Lower leg skin (tissue), 4 donors: ENCODE measurements at regions not wholly inside any gene's neighbourhood (a gene's known extent, or its start where the extent isn't known, plus 50 kb on each side); places are given as distances from the start of the nearest gene placed in this dataset.

Source experiments
- DNase-seq, 2 donors: peaks; one replicate each; pipeline ENCODE4 v3.0.0-alpha.2; 2019; ENCODE audit warnings: low spot score in 2 of 2
- H3K4me3 ChIP-seq: fragments of 200-600 bp; sonication (generic); 2 replicates; pipeline ENCODE4 v1.5.1; 2017; ENCODE audit warnings: mild to moderate bottlenecking, low read depth; ENCODE audit not compliant: poor library complexity, severe bottlenecking
- POLR2A ChIP-seq, 2 donors: fragments of 450-650 bp; IDR thresholded peaks; one replicate each; pipeline ENCODE4 v1.6.1; 2016 to 2017; ENCODE audit warnings: antibody characterized with exemption in 2 of 2, mild to moderate bottlenecking in 1 of 2, moderate library complexity in 1 of 2
- WGBS, 2 donors: methylation state at CpG; one replicate each; pipeline ENCODE4 v1.1.5; 2018; 5-methylcytosine and 5-hydroxymethylcytosine counted together
- intact Hi-C: fragments of 100-400 bp; cut with DNase I; formaldehyde crosslinking; loops from one replicate; pipeline ENCODE4 v1.15.0; 2023; ENCODE audit warnings: low total_unique reads
- TF ChIP-seq, protein P1 (sequence below), 3 donors: fragments of 450-650 bp; IDR thresholded peaks; one replicate each; pipeline ENCODE4 v1.5.1; 2016; ENCODE audit warnings: antibody characterized with exemption in 3 of 3, mild to moderate bottlenecking in 3 of 3, moderate library complexity in 2 of 3

GRCh38 chr15:47824147-47824546 is 106.8 kb downstream of the SEMA6D start:
- H3K4me3 ChIP-seq = no peak overlapping the region
- DNase-seq = peak in 1 of 2 donors; percentile 44
- TF ChIP-seq, protein P1, sequence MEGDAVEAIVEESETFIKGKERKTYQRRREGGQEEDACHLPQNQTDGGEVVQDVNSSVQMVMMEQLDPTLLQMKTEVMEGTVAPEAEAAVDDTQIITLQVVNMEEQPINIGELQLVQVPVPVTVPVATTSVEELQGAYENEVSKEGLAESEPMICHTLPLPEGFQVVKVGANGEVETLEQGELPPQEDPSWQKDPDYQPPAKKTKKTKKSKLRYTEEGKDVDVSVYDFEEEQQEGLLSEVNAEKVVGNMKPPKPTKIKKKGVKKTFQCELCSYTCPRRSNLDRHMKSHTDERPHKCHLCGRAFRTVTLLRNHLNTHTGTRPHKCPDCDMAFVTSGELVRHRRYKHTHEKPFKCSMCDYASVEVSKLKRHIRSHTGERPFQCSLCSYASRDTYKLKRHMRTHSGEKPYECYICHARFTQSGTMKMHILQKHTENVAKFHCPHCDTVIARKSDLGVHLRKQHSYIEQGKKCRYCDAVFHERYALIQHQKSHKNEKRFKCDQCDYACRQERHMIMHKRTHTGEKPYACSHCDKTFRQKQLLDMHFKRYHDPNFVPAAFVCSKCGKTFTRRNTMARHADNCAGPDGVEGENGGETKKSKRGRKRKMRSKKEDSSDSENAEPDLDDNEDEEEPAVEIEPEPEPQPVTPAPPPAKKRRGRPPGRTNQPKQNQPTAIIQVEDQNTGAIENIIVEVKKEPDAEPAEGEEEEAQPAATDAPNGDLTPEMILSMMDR (IDR thresholded peaks at IDR 0.05) = no peak
- no peak for TF ChIP-seq POLR2A (IDR thresholded peaks at IDR 0.05)
- intact Hi-C loops = no loop called here
- WGBS, 2 donors = 41 to 43% methylated on average over 4 of the region's 4 CpGs

DNA sequence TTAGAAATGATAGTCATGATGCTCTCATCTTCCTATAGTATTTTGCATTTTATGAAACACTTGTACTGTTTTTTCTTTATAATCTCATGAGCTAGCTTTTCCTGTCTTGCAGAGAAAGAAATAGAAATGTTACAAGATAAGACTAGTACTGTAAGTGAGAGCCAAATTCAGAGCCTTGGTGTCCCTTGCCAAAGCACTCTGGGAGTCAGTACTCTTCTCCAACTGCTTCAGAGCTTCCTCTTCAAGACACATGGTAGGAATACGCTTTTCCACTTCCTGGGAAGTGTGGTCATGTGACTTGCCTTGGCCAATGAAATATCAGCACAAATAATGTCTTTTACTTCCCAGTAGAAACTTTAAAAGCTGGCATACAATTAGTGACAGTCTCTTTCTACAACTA is 112.4 kb downstream of the SEMA6D start:
- TF ChIP-seq, protein P1 (IDR thresholded peaks at IDR 0.05) = no peak
- TF ChIP-seq POLR2A (IDR thresholded peaks at IDR 0.05) = no peak
- no peak overlapping the region for H3K4me3 ChIP-seq
- intact Hi-C loops = no loop called here
- whole genome bisulfite sequencing, 2 donors = 50 to 69% methylated on average over 1 of the region's 1 CpG
- no peak for DNase-seq

DNA sequence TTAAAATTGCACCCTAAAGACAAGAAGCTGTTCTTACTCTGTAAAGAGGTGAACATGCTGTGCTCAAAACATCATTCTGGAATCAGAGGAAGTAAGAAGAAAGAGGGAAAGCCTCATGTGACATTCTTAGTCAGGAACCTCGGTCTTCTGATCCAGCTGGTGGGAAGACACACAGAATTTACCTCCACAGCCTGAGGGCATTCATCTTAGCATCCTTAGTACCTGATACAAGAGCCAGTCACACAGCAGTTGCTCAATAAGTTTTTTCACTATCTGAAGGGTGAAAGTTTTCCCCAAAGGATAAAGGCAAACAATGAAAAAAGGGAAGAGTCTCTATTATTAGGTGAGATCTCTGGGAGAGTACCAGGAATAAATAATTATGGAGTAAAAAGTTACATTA is 116.8 kb downstream of the SEMA6D start:
- no peak for DNase-seq
- intact Hi-C loops = no loop called here
- no peak overlapping the region for H3K4me3 ChIP-seq
- no peak for TF ChIP-seq POLR2A (IDR thresholded peaks at IDR 0.05)
- TF ChIP-seq, protein P1 (IDR thresholded peaks at IDR 0.05) = no peak
- WGBS, 2 donors = 39 to 44% methylated on average over 1 of the region's 1 CpG

GRCh38 chr15:47839233-47839825 is 122.0 kb downstream of the SEMA6D start:
- intact Hi-C loops = no loop called here
- DNase-seq = no peak
- TF ChIP-seq, protein P1 (IDR thresholded peaks at IDR 0.05) = no peak
- TF ChIP-seq POLR2A (IDR thresholded peaks at IDR 0.05) = no peak
- 63 to 72% methylated on average over 6 of the region's 6 CpGs for WGBS, 2 donors
- no peak overlapping the region for H3K4me3 ChIP-seq

GRCh38 chr15:47843124-47843663 is 125.9 kb downstream of the SEMA6D start:
- 56 to 67% methylated on average over 4 of the region's 4 CpGs for WGBS, 2 donors
- H3K4me3 ChIP-seq = no peak overlapping the region
- TF ChIP-seq, protein P1 (IDR thresholded peaks at IDR 0.05) = no peak
- no peak for TF ChIP-seq POLR2A (IDR thresholded peaks at IDR 0.05)
- intact Hi-C loops = no loop called here
- DNase-seq = no peak

DNA sequence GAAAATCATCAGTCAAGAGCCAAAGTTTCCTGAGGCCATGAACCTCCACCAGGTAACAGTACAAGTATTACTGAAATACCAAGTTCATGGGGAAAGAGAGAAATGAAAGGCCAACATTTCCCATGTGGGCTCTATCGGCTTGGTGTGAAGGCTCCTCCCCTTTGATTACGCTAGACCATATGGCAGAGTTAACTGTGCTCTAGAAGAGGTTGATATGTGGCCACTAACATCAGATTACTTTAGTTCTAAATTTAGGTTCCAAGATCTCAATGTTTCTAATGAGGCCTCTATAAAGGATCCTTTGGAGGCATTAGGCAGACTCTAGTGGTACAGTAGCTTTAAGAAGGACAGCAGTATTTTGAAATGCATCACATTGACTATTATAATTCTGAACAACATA is 127.1 kb downstream of the SEMA6D start:
- DNase-seq = no peak
- WGBS, 2 donors = 85 to 88% methylated on average over 2 of the region's 2 CpGs
- no peak overlapping the region for H3K4me3 ChIP-seq
- intact Hi-C loops = no loop called here
- TF ChIP-seq, protein P1 (IDR thresholded peaks at IDR 0.05) = no peak
- no peak for TF ChIP-seq POLR2A (IDR thresholded peaks at IDR 0.05)
